Caki2 (cell line): ENCODE measurements at regions not wholly inside any gene's neighbourhood (a gene's known extent, or its start where the extent isn't known, plus 50 kb on each side); places are given as distances from the start of the nearest gene placed in this dataset.
"Not testable (repeated sequence)": the region's sequence is repeated elsewhere in the genome, so short reads cannot be mapped to it uniquely, and the experiment has no call there.

Experiments used
- DNase-seq: peaks from one replicate; pipeline ENCODE4 v3.0.0-alpha.2; 2015; ENCODE audit warnings: low read depth
- in situ Hi-C: cut with HindIII; loops from 2 replicates; pipeline ENCODE4 v1.10.0; 2016; ENCODE audit warnings: low sequenced_read_pairs, low pct_unique_long_range_greater_than_20kb, mixed read lengths

DNA sequence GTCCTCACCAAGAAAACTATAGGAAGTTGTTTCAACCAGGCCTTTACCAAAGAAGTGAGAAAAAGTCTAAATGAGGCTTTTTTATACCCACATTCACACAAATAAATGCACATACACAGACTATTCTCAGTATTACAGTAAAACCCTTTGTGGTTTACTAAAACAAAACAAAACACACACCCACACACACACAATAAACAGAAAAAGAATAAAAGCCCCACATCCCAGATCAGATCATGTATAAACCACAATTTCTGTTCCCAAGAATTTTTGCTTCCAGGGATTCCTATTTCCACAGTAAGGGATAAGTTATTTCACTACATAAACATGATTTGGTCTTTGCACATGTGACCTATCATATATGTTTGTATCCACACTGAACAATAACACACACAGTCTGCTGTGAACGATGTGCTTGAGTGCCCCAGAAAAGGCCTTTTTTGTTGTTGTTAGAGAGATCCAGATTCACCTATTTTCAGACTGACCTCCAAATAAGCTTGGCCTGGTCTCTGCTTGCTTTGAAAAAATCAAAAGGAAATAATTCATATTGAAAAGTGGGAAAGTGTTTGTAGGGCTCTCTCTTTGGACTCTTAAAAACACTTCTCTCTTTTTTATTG lies 283.4 kb upstream of the ATP11B start:
- in situ Hi-C loops: no loop called here
- no peak for DNase-seq

DNA sequence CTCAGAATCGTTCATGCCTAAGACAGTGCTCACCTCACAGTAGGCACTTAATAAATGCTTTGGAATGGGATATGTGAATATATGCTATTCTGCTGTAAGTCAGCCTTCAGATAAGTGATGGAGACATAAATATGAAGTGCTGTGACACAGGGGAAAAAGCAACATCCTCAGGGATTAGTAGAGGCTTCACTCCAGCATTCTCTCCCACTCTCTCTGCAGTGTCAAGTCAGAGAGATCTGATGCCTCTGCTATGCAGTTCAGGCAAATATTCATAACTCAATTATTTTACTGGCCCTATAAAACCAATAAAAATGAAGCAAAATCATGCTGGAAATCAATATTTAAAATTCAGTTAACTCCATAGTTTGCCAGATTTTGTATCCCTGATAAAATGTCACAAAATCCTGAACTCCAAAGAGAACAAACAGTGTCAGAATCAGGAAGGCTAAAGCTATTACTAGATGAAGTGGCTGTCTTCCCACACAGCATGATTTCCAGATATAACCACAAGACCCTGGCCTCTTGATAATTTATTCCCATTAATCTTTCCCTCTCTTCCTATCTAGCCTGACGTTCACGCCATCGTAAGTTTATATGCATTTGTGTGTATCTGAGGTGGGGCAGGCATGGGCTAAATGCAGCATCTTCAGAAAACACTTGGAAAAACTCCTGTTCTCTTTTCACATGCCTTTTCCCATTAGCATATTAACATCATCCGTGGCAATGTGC lies 278.9 kb upstream of the ATP11B start:
- no peak for DNase-seq
- in situ Hi-C loops: no loop called here

DNA sequence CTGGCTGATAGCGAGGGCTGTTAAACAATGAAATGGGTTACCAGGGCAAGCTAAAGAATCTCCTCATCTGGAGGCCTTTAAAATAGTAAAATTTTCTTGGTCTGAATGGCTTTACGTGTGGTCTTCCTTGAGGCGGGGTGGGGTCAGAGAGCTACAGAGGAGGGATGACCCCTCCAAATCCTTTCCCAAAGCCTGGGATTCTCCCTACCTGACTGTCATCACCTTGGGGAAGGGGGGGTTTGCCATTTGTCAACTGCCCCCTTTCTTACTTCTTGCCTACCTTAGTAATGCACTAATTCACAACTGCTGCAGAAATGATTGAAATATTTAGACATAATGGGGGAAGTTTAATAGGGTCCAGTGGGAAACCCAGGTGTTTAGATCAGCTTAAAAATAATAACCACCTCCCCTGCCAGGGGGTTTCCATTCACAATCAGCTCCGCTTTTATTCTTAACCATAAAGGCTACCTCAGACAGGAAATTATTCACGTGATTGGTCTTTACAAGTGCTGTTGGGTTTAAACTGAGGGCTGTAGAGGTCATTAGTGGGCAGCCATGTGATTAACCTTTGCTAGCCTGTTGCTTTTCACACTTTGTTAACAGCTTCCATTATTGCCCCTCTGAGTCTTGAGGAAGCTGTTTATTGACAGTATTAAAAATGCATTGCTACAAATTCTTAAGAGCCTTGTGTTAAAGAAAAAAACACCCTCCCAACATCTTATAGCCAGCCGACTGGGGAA lies 276.5 kb upstream of the ATP11B start:
- in situ Hi-C loops: no loop called here
- DNase-seq: no peak

DNA sequence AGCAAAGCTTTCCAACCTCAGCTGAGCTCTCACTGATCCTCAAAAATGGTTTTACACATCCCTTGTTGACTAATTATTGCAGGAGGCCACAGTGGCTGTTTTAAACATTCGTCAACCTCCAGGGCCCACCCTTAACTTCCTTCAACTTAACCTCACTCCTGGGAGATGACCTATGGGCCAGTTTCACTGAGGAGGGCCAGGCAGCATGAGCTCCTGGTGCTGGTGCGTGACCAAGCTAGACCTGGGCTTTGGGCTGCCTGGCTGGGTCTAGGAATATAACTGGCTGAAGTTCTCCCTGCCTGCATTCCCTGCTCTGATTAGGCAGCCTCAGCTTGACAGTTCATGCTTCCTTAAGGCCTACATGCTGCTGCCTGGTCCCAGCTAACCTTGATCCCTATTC lies 273.7 kb upstream of the ATP11B start:
- in situ Hi-C loops: no loop called here
- DNase-seq: no peak

DNA sequence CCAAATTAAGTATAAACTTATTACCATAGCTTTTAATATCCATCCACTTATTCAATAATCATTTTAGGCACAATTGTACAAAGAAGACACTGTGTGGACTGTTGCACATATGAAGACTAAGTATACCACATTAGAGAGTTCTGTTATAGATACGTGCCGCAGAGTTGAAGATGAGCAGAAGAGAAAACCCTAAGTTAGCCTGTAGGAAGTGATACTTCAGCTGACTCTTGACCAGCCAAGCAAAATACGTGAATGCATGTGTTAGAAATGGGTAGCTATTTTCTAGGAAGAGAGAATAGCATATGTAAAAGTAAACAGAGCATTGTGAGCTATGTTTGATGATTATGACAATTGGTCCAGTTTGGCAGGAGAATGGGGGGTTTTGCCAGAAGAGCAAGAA lies 272.0 kb upstream of the ATP11B start:
- in situ Hi-C loops: no loop called here
- no peak for DNase-seq

DNA sequence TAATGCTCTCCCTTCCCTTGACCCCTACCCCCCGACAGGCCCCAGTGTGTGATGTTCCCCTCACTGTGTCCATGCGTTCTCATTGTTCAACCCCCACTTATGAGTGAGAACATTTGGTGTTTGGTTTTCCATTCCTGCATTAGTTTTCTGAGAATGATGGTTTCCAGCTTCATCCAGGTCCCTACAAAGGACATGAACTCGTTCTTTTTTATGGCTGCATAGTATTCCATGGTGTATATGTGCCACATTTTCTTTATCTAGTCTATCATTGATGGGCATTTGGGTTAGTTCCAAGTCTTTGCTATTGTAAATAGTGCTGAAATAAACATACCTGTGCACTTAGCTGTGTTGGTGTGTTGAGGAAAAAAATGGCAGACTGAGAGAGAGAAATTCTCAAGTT lies 269.9 kb upstream of the ATP11B start:
- in situ Hi-C loops, DNase-seq: not testable (repeated sequence)

DNA sequence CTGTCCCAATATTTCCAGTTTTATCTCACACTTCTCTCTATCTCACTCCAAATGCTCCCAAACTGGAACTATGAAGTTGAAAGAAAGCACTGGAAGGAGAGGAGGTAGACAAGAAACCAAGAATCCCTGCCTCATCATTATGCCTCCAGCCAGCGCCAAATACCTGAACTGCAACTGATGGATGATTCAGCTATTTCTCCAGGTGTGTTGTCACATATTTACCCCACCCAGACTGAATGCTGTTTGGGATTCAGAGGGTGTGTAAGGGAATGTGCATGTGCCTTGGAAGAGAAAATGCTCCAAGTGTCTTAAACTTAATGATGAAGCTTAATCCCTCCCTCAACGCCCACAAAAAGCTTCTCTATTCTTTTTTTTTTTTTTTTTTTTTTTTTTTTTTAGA lies 269.5 kb upstream of the ATP11B start:
- in situ Hi-C loops: no loop called here
- DNase-seq: no peak

DNA sequence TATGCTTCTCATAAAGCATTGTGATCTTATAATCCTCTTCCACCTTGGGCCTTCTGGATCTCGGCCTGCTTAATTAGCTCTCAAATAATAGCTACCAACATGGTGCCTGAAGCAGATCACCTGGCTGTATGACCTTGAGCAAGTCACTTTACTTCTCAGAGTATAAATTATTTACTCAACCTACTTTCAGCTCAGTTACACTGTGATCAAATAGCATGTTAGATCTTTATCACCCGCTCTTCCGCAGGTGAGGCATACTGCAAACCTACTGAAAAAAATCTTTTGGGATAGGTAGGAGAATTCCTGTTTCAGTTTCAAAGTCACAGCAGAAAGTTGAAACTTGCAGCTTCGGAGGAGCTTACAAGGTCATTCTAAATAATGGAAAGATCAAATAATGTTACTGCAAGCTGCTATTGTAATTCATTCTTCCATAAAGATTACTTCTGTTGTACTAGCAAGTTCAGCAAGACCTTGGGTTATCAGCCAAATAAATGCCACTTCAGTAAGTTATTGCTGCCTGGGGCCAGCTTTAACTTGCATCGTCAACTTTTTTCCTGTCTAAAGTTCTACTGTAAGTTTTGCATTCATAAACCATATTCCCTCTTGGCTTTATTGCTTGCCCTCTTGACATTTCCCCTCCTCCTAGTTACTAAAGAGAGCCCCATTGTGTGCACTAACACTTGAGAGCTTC lies 268.4 kb upstream of the ATP11B start:
- in situ Hi-C loops: no loop called here
- no peak for DNase-seq

DNA sequence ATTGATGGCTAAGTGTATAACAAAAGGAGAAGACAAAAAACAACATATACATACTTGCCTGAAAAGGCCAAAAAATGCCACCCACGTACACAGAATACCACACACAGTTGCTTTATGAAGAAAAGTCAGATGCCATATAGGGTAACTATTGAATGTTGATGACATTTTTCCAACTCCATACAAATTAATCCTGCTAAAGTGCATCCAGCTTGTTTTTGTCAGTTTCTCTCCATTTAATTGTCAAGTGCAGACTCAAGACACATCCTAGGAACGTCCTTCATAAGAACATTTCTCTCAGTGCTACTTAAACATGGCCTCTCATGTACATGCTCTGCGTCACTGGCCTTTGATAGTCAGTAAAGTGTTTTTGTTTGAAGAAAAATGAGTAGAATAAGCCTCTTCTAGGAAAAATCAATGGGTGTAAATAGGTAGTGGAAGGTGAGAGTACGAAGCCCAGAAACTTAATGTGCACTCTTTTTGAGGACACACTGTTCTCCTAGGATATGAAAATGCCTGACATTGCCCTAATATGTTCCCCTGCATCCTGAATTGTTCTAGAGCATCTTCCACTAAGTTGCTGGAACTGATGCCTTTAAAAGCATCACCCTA lies 267.4 kb upstream of the ATP11B start:
- no peak for DNase-seq
- in situ Hi-C loops: no loop called here

DNA sequence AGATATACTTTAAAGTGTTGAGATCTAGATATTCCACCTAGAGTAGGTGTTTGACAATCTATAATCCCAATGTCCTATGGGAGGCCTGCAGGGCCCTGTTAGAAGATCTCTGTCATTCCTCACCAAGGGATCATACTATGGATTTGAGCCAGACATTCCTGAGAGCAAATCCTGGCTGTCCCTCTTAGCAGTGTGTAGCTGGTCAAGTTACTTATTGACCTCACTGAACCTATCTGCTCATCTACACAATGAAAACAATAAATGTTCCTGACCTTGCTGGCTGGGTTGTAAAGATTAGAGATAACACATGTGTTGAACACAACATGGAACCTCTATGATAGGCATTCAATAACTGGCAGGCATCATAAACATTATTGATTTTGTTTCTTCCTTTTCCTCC lies 265.6 kb upstream of the ATP11B start:
- peak; percentile 47 for DNase-seq
- in situ Hi-C loops: no loop called here

DNA sequence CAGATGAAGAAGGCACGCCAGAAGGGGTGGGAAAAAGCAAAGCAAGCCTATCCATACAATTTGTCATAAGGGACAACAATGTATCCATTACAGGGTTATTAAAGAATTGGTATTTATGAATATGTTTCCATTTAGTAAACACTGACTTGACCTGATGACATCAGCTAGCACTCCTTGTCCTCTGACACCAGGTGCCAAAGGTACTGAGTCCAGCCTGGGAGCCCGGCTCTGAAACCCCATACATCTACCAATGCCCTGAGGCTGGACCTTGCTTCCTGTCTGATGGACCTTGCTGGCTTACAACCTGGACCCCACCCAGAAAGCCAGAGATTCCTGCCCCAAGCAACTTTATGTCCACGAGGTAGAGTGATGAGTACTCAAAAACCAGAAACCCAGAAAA lies 263.0 kb upstream of the ATP11B start:
- no peak for DNase-seq
- in situ Hi-C loops: no loop called here

DNA sequence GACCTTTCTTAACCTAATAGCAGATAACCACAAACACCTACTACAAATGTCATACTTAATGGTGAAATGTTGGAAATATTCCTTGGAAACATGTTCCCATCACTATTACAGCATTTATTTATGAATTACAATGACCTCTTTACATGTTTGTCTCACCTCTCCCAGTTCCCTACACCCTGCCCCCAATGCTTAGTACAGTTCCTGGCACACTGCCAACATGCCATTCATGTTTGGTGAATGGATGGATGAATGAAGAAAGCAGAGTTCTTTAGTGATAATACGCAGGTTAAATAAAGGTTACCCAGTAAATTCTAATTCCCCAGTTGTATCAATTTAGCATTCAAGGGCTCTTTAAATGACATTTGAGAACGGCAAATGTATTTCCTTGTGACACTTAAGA lies 259.9 kb upstream of the ATP11B start:
- in situ Hi-C loops: no loop called here
- DNase-seq: peak; percentile 19

DNA sequence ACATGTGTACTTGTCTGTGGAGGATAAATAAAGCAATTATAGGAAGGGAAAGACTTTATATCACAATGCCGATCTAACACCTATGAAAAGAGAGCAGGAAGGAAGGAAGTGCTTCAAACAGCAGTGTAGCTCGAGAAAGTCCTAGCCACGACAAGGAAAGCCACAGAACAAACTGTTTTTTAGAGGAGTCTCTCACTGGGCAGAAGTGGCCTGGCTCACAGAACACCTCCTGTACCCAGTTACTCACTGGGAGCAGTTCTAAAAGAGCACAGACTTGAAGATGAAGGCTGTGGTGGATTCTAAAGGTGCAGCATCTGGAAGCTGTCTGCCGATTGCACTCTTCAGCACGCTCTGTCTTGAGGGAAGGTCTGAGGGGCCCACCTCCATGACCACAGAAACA lies 248.8 kb upstream of the ATP11B start:
- no peak for DNase-seq
- in situ Hi-C loops: no loop called here

DNA sequence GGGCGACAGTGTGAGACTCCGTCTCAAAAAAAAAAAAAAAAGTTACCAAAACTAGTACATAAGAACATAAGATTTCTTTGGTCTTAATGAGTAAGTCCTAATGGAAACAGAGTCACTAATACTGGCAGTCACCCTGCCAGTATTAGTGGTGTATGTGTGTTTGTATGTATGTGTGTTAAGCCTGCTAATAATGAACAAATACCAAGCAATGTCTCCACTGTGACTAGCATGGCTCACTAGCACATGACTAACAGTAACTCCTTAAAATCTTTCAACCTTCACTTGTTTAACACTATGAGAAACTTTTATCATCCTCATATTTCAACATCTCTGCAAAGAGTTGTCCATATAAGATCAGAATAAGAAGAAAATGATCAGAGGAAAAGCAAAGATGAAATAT lies 231.0 kb upstream of the ATP11B start:
- in situ Hi-C loops: no loop called here

DNA sequence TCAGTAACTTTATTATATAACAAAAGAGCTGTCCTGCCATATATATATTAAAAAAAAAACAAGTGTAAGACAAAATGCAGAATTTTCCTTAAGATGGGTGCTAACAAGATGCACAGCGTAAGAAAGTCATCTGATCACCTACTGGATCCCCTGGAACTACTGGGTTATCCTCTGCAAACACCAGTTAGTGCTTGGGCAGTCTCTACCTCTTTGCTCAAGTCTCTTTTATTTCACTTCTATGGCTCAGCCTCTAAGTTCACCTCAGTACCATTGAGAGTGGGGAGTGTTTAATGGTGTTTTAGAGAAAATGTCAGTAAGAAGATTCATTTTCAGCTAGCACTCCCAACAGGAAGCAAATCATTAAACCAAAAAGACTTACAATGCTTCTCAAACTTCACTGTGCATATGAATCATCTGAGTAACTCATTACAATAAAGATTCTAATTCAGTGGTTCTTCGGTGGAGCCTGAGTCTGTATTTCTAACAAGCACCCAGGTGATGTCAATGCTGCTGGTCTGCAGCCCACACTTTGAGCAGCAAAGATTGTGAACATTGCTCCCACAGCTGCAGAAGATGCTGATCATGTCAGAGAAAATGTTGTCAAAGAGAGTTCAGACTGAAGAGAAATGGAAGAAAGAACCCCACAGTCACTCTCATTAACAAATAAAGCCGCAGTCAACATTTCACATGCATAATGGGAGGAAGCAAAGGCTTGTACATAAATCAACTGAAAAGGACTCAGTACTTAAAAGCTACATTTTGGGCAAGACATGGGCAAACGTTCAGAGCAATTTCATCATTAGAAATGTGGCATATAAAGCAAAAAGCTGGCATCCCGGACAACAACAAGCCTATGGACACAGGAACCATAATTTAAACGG lies 227.1 kb upstream of the ATP11B start:
- DNase-seq: peak; percentile 10
- in situ Hi-C loops: no loop called here

More for the DNA sequence above, 231.0 kb upstream of the ATP11B start:
- DNase-seq: no peak

DNA sequence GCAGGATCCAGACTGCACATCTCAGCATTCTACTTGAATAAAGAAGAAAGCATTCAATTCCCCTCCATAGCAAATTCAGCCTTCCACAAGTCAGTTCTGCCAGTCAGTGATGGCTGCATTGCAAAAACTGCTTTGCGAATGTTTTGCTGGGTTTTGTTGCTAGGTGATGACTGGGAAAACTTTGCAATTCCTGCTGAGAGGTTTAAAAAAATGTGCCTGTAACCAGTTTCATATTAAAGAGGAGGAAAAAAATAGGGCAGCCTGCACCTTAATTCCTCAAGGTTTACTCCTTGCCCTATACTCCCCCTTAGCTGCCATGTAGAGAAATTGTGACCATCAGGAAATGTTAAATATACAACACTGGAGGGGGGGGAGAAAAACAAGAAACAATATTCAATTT lies 225.6 kb upstream of the ATP11B start:
- peak; percentile 22 for DNase-seq
- in situ Hi-C loops: no loop called here

DNA sequence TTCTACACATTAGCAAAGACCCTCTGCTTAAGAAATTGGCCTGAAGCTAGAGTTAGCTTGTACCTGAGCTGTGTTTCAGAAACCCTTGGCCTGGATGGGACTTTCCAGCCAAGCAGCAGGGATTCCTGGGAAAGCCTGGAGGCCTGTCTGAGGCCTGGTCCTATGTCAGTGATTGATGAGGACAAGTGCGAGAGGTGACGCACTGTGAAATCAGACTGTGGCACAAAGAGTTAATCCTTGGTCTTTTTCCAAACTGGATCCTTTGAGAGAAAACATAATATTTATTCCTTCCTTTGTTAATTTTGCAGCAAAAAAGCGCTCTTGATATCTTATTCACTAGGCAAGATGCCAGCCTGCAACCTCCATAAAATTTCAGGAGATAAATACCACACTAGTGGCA lies 225.0 kb upstream of the ATP11B start:
- DNase-seq: no peak
- in situ Hi-C loops: no loop called here

DNA sequence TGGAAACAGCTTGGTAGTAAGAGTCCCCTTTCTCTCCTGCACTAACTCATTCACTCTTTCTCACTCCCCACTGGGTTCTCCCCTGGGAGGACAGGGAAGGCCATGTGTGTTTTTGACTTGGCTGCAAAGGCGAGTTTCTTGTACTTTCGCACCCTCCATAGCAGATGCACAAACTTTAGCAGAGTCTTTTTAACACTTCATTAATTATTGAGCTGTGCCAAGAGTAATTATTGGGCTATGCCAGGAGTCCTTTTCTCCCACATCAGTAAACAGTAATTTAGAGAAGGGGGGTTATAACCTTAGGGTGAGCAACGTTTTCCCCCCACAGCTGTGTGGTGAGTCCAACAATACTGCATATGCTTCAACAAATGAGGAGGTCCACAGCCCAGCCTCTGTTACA lies 224.4 kb upstream of the ATP11B start:
- in situ Hi-C loops: no loop called here
- DNase-seq: no peak
